ENCODE measurements at regions not wholly inside any gene's neighbourhood (a gene's known extent, or its start where the extent isn't known, plus 50 kb on each side); places are given as distances from the start of the nearest gene placed in this dataset.

DNA sequence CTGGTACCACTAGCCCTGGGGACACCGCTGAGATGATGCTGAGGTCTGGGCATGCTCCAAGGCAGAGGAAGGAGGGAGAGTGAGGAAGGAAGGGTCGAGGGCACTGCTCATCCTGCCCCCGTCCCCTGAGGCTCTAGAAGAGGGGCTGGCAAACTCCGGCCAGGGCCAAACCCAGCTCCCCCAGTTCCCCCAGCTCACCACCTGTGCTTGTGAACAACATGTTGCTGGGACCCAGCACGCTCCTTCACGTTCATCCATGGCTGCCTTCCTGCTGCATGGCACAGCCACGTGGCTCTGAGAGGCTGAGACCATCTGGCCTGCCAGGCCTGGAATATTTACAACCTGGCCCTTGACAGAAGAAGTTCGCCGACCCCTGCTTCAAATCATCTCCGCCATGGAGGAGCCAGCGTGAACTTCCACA, 81.2 kb downstream of the RBFOX3 start:
- Histone ChIP-seq H3K4me1 (ENCODE audit: control insufficient read depth in 1 of 2, low read depth in 2 of 2) (no peaks in the 10 kb centered on the region), H3K4me3 (no peak overlapping the region), H3K9me3 (no peaks in the 10 kb centered on the region), H3K27me3 (replicated peaks; ENCODE audit: insufficient read depth) (peaks cover 2% of the 10 kb centered on the region), H3K36me3 (no peaks in the 10 kb centered on the region), H3K27ac (no peak overlapping the region)
- no peak for ATAC-seq (ENCODE audit: insufficient number of reproducible peaks, low FRiP score, low read depth)
- no peak for TF ChIP-seq CTCF (IDR thresholded peaks at IDR 0.05)
- DNase-seq (ENCODE audit: low spot score), result no peak

- DNase-seq (ENCODE audit: low spot score), result no peak
Measured at GRCh38 chr17:79528592-79529125, 82.2 kb downstream of the RBFOX3 start.

GRCh38 chr17:79527306-79527705, 83.5 kb downstream of the RBFOX3 start:
- Histone ChIP-seq H3K4me3 (no peak overlapping the region), H3K36me3 (no peaks in the 10 kb centered on the region), H3K4me1 (ENCODE audit: control insufficient read depth in 1 of 2, low read depth in 2 of 2) (no peaks in the 10 kb centered on the region), H3K27ac (no peak overlapping the region), H3K27me3 (replicated peaks; ENCODE audit: insufficient read depth) (peaks cover 7% of the 10 kb centered on the region), H3K9me3 (no peaks in the 10 kb centered on the region)
- no peak for DNase-seq (ENCODE audit: low spot score)
- TF ChIP-seq CTCF (IDR thresholded peaks at IDR 0.05), result no peak
- no peak for ATAC-seq (ENCODE audit: insufficient number of reproducible peaks, low FRiP score, low read depth)

More at GRCh38 chr17:79528592-79529125, 82.2 kb downstream of the RBFOX3 start:
- H3K36me3 ChIP-seq, result no peaks in the 10 kb centered on the region
- ATAC-seq (ENCODE audit: insufficient number of reproducible peaks, low FRiP score, low read depth), result no peak
- TF ChIP-seq CTCF (IDR thresholded peaks at IDR 0.05), result no peak
- H3K27me3 ChIP-seq (replicated peaks; ENCODE audit: insufficient read depth), result peaks cover 7% of the 10 kb centered on the region
- no peak overlapping the region for H3K4me3 ChIP-seq
- H3K27ac ChIP-seq, result no peak overlapping the region
- H3K9me3 ChIP-seq, result no peaks in the 10 kb centered on the region
- no peaks in the 10 kb centered on the region for H3K4me1 ChIP-seq (ENCODE audit: control insufficient read depth in 1 of 2, low read depth in 2 of 2)

GRCh38 chr17:79525793-79526677, 84.8 kb downstream of the RBFOX3 start:
- Histone ChIP-seq H3K4me3 (no peak overlapping the region), H3K36me3 (no peaks in the 10 kb centered on the region), H3K27me3 (replicated peaks; ENCODE audit: insufficient read depth) (peaks cover 7% of the 10 kb centered on the region), H3K9me3 (no peaks in the 10 kb centered on the region), H3K4me1 (ENCODE audit: control insufficient read depth in 1 of 2, low read depth in 2 of 2) (no peaks in the 10 kb centered on the region), H3K27ac (no peak overlapping the region)
- ATAC-seq (ENCODE audit: insufficient number of reproducible peaks, low FRiP score, low read depth), result no peak
- TF ChIP-seq CTCF (IDR thresholded peaks at IDR 0.05), result no peak
- DNase-seq (ENCODE audit: low spot score), result no peak

All from thoracic aorta (tissue), 2 donors.